Neuronal stem cell (in vitro differentiated cells): ENCODE measurements at regions not wholly inside any gene's neighbourhood (a gene's known extent, or its start where the extent isn't known, plus 50 kb on each side); places are given as distances from the start of the nearest gene placed in this dataset.

Experiments used
- DNase-seq: peaks from one replicate; pipeline ENCODE4 v3.0.0-alpha.2; 2013; ENCODE audit warnings: low spot score
- H2AFZ ChIP-seq: one replicate; pipeline ENCODE4 v1.6.1; 2013; ENCODE audit warnings: mild to moderate bottlenecking, low read length, inconsistent platforms
- H2AK5ac ChIP-seq: 2 replicates; pipeline ENCODE4 v1.6.1; 2013; ENCODE audit warnings: low read depth, mild to moderate bottlenecking, inconsistent platforms, low read length, moderate library complexity, mixed read lengths
- H2BK120ac ChIP-seq: 2 replicates; pipeline ENCODE4 v1.6.1; 2013; ENCODE audit warnings: low read depth, mild to moderate bottlenecking, inconsistent platforms, low read length, moderate library complexity, mixed read lengths
- H2BK12ac ChIP-seq: one replicate; pipeline ENCODE4 v1.6.1; 2013; ENCODE audit warnings: low read length, inconsistent platforms
- H2BK15ac ChIP-seq: 2 replicates; pipeline ENCODE4 v1.6.1; 2013; ENCODE audit warnings: mild to moderate bottlenecking, low read length, inconsistent platforms, mixed read lengths
- H2BK5ac ChIP-seq: one replicate; pipeline ENCODE4 v1.6.1; 2013; ENCODE audit warnings: inconsistent platforms, mild to moderate bottlenecking, low read length, moderate library complexity
- H3K14ac ChIP-seq: one replicate; pipeline ENCODE4 v1.6.1; 2013; ENCODE audit warnings: low read length, inconsistent platforms
- H3K18ac ChIP-seq: 2 replicates; pipeline ENCODE4 v1.6.1; 2013; ENCODE audit warnings: low read length, inconsistent platforms
- H3K23ac ChIP-seq: 2 replicates; pipeline ENCODE4 v1.6.1; 2013; ENCODE audit warnings: low read depth, mild to moderate bottlenecking, mixed read lengths, low read length, inconsistent platforms; ENCODE audit not compliant: poor library complexity
- H3K27ac ChIP-seq: replicated peaks from 3 replicates; pipeline ENCODE4 v1.5.1; 2013; ENCODE audit warnings: low read length, inconsistent platforms
- H3K27me3 ChIP-seq, 3 experiments: 2 replicates each; pipeline ENCODE4 v1.6.1; 2013; ENCODE audit warnings: low read length in 3 of 3, mild to moderate bottlenecking in 2 of 3, inconsistent platforms in 1 of 3, low read depth in 1 of 3, mixed read lengths in 1 of 3, moderate library complexity in 1 of 3; ENCODE audit not compliant: control insufficient read depth in 3 of 3, insufficient read depth in 3 of 3
- H3K36me3 ChIP-seq, 2 donors: replicated peaks in 1 of 2; 2 replicates each; pipeline ENCODE4 v1.6.1; 2013; ENCODE audit warnings: low read length in 2 of 2; ENCODE audit not compliant: control insufficient read depth in 2 of 2, insufficient read depth in 2 of 2
- H3K4ac ChIP-seq: 2 replicates; pipeline ENCODE4 v1.6.1; 2013; ENCODE audit warnings: inconsistent platforms, mild to moderate bottlenecking, low read length, moderate library complexity
- H3K4me1 ChIP-seq, 2 donors: 1 replicate in 1 of 2; 2 replicates in 1 of 2; pipeline ENCODE4 v1.6.1; 2013; ENCODE audit warnings: low read length in 2 of 2, low read depth in 1 of 2; ENCODE audit not compliant: control insufficient read depth in 2 of 2, insufficient read depth in 1 of 2
- H3K4me2 ChIP-seq: one replicate; pipeline ENCODE4 v1.6.1; 2013; ENCODE audit warnings: mild to moderate bottlenecking, low read length, inconsistent platforms; ENCODE audit not compliant: insufficient read depth, poor library complexity, severe bottlenecking
- H3K4me3 ChIP-seq, 2 donors: 2 replicates each; pipeline ENCODE4 v1.5.1; 2013; ENCODE audit warnings: low read length in 2 of 2, mild to moderate bottlenecking in 2 of 2, inconsistent platforms in 1 of 2, moderate library complexity in 1 of 2
- H3K79me1 ChIP-seq: one replicate; pipeline ENCODE4 v1.6.1; 2013; ENCODE audit warnings: low read depth, mild to moderate bottlenecking, inconsistent platforms, low read length, moderate library complexity
- H3K9ac ChIP-seq: one replicate; pipeline ENCODE4 v1.6.1; 2013; ENCODE audit warnings: mild to moderate bottlenecking, low read depth, low read length, inconsistent platforms; ENCODE audit not compliant: poor library complexity
- H3K9me3 ChIP-seq, 2 donors: replicated peaks in 1 of 2; 2 replicates each; pipeline versions ENCODE3 to v1.6.1; 2013; ENCODE audit warnings: low read length in 2 of 2, mild to moderate bottlenecking in 2 of 2, inconsistent platforms in 1 of 2, low read depth in 1 of 2, mixed read lengths in 1 of 2, moderate library complexity in 1 of 2; ENCODE audit not compliant: control insufficient read depth in 2 of 2, insufficient read depth in 1 of 2
- H4K8ac ChIP-seq: one replicate; pipeline ENCODE4 v1.6.1; 2013; ENCODE audit warnings: low read depth, mild to moderate bottlenecking, inconsistent platforms, low read length, moderate library complexity
- H4K91ac ChIP-seq: one replicate; pipeline ENCODE4 v1.6.1; 2013; ENCODE audit warnings: low read length, low read depth, mild to moderate bottlenecking, inconsistent platforms; ENCODE audit not compliant: poor library complexity
- WGBS, 2 donors: extraction: QIAGEN DNeasy Blood & Tissue Kit; methylation state at CpG; one replicate each; pipeline ENCODE4 v1.1.7; 2013; ENCODE audit warnings: missing lambda C conversion rate in 2 of 2, mixed read lengths in 1 of 2; ENCODE audit not compliant: insufficient read length in 2 of 2, insufficient replicate concordance in 1 of 2; ENCODE audit errors: extremely low coverage in 2 of 2; 5-methylcytosine and 5-hydroxymethylcytosine counted together

GRCh38 chr20:52483382-52483781, 291.8 kb upstream of the ZFP64 start:
- no CpG with 5 or more reads among the region's 1 CpG for WGBS, 2 donors
- no peak overlapping the region for H4K91ac ChIP-seq
- no peaks in the 10 kb centered on the region for H3K79me1 ChIP-seq
- H3K4ac ChIP-seq = no peak overlapping the region
- no peak for DNase-seq
- no peak overlapping the region for H3K23ac ChIP-seq
- no peak overlapping the region for H3K4me2 ChIP-seq
- no peak overlapping the region for H2AK5ac ChIP-seq
- H3K4me3 ChIP-seq = no peak overlapping the region
- H3K27ac ChIP-seq = no peak overlapping the region
- H2BK5ac ChIP-seq = no peak overlapping the region
- H2BK15ac ChIP-seq = no peak overlapping the region
- H2BK12ac ChIP-seq = no peak overlapping the region
- H3K9me3 ChIP-seq = no peaks in the 10 kb centered on the region
- H3K14ac ChIP-seq = no peak overlapping the region
- no peak overlapping the region for H3K18ac ChIP-seq
- no peaks in the 10 kb centered on the region for H3K27me3 ChIP-seq
- no peak overlapping the region for H3K9ac ChIP-seq
- no peak overlapping the region for H2BK120ac ChIP-seq
- peaks cover 0 to 2% of the 10 kb centered on the region in 2 donors for H3K4me1 ChIP-seq
- no peak overlapping the region for H4K8ac ChIP-seq
- no peak overlapping the region for H2AFZ ChIP-seq
- H3K36me3 ChIP-seq = no peaks in the 10 kb centered on the region

GRCh38 chr20:52482044-52482443, 290.5 kb upstream of the ZFP64 start:
- H3K79me1 ChIP-seq = no peaks in the 10 kb centered on the region
- H4K8ac ChIP-seq = no peak overlapping the region
- no peak overlapping the region for H3K14ac ChIP-seq
- no peak overlapping the region for H3K4me3 ChIP-seq
- no peaks in the 10 kb centered on the region for H3K9me3 ChIP-seq
- H2AFZ ChIP-seq = no peak overlapping the region
- no peak overlapping the region for H3K18ac ChIP-seq
- H3K4ac ChIP-seq = no peak overlapping the region
- H3K36me3 ChIP-seq = no peaks in the 10 kb centered on the region
- no peak overlapping the region for H3K9ac ChIP-seq
- H3K27ac ChIP-seq = no peak overlapping the region
- no peak overlapping the region for H2BK12ac ChIP-seq
- H3K27me3 ChIP-seq = no peaks in the 10 kb centered on the region
- no peak overlapping the region for H2BK15ac ChIP-seq
- WGBS, 2 donors = no CpG with 5 or more reads among the region's 5 CpGs
- peaks cover 0 to 2% of the 10 kb centered on the region in 2 donors for H3K4me1 ChIP-seq
- no peak overlapping the region for H3K23ac ChIP-seq
- DNase-seq = no peak
- H2AK5ac ChIP-seq = no peak overlapping the region
- H2BK5ac ChIP-seq = no peak overlapping the region
- H4K91ac ChIP-seq = no peak overlapping the region
- H2BK120ac ChIP-seq = no peak overlapping the region
- H3K4me2 ChIP-seq = no peak overlapping the region

- no peak overlapping the region for H4K91ac ChIP-seq
- no peak overlapping the region for H2AFZ ChIP-seq
- no peak overlapping the region for H3K18ac ChIP-seq
- no peak overlapping the region for H2BK15ac ChIP-seq
- no peak overlapping the region for H2BK5ac ChIP-seq
- no peak overlapping the region for H3K4me3 ChIP-seq
- no peak overlapping the region for H3K4me2 ChIP-seq
- no peak for DNase-seq
- H2BK120ac ChIP-seq = no peak overlapping the region
- H3K79me1 ChIP-seq = no peaks in the 10 kb centered on the region
- no peaks in the 10 kb centered on the region for H3K9me3 ChIP-seq
- no peak overlapping the region for H2BK12ac ChIP-seq
- H3K27me3 ChIP-seq = no peaks in the 10 kb centered on the region
- no peak overlapping the region for H3K27ac ChIP-seq
- no peak overlapping the region for H3K14ac ChIP-seq
- no peaks in the 10 kb centered on the region for H3K36me3 ChIP-seq
- H3K4ac ChIP-seq = no peak overlapping the region
- H2AK5ac ChIP-seq = no peak overlapping the region
- H3K23ac ChIP-seq = no peak overlapping the region
- no peak overlapping the region for H4K8ac ChIP-seq
- no CpG with 5 or more reads among the region's 3 CpGs for WGBS, 2 donors
- peaks cover 0 to 2% of the 10 kb centered on the region in 2 donors for H3K4me1 ChIP-seq
- H3K9ac ChIP-seq = no peak overlapping the region
These were observed 289.9 kb upstream of the ZFP64 start for GRCh38 chr20:52481443-52481842.

GRCh38 chr20:52476074-52476750, 284.6 kb upstream of the ZFP64 start:
- no peak overlapping the region for H2BK15ac ChIP-seq
- no peak overlapping the region for H3K4me2 ChIP-seq
- H3K79me1 ChIP-seq = no peaks in the 10 kb centered on the region
- H2BK12ac ChIP-seq = no peak overlapping the region
- no peak overlapping the region for H2AK5ac ChIP-seq
- H3K9me3 ChIP-seq = no peaks in the 10 kb centered on the region
- no peak overlapping the region for H2BK5ac ChIP-seq
- no peak overlapping the region for H3K18ac ChIP-seq
- H3K36me3 ChIP-seq = no peaks in the 10 kb centered on the region
- no peak overlapping the region for H3K23ac ChIP-seq
- H3K14ac ChIP-seq = no peak overlapping the region
- H2AFZ ChIP-seq = no peak overlapping the region
- peaks cover 0 to 2% of the 10 kb centered on the region in 2 donors for H3K4me1 ChIP-seq
- DNase-seq = no peak
- H3K9ac ChIP-seq = no peak overlapping the region
- no peak overlapping the region for H3K4me3 ChIP-seq
- H3K4ac ChIP-seq = no peak overlapping the region
- no CpG with 5 or more reads among the region's 9 CpGs for WGBS, 2 donors
- no peak overlapping the region for H3K27ac ChIP-seq
- no peak overlapping the region for H4K91ac ChIP-seq
- no peak overlapping the region for H2BK120ac ChIP-seq
- H3K27me3 ChIP-seq = no peaks in the 10 kb centered on the region
- H4K8ac ChIP-seq = no peak overlapping the region
